GM18868 (cell line): ENCODE measurements at regions not wholly inside any gene's neighbourhood (a gene's known extent, or its start where the extent isn't known, plus 50 kb on each side); places are given as distances from the start of the nearest gene placed in this dataset.
A peak's percentile ranks its signal among the peaks of the same experiment; 100 is the strongest.
"Not testable (repeated sequence)": the region's sequence is repeated elsewhere in the genome, so short reads cannot be mapped to it uniquely, and the experiment has no call there.

Experiments used
- ATAC-seq: cut with Tn5 transposase; IDR thresholded peaks from one replicate; pipeline ENCODE4 v1.9.1; 2021; ENCODE audit warnings: mild to moderate bottlenecking, moderate library complexity; ENCODE audit not compliant: unreplicated experiment

DNA sequence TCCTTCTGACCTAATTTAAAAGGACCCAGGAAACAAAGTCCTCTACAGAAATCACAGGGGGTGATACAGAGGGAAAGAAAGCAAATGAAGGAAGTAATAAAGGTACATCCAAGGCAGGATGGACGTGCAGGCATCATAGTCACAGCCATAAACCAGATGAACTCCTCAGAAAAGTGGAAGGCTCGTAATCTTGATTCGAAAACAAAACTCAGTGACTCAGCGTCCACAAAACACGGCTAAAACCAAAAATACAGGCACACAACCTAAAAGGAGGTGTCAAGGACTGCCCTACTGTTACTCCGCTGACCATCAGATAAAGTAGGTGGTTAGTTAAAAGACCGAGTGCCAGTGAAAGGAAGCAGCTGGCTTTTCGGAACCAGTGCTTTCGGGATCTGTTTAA, 81.5 kb downstream of the TRIM69 start:
- not testable (repeated sequence) for ATAC-seq

DNA sequence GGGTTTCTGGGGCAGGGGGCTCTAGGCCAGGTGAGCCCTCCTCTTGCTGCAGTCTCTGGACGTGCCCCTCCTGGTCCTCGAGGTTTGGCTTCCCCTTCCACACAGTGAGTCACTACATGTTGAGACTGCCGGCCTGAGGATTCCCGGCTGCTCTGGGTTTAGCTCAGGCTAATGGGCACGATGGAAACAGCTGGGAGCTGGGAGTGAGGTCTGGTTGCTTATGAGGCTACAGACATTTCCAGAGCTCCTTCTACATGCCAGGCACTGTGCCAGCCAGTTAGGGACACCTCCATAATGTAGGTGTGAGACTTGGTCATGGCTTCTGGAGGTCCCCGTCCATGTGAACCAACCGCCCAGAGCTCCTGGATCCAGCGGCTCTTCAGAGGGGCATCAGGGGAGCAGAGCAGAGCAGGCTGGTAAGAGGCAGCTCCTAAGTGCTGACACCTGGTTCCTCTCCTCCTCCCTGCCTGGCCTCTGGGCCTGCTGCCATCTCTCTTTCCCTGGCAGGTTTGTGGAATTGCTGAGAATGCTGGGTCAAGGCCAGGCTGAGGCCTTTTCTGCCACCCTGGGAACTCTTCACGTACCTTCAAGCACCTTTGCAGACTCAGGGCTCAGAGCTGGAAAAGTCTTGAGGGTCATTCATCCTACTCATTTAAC, 83.1 kb downstream of the TRIM69 start:
- not testable (repeated sequence) for ATAC-seq

GRCh38 chr15:44820535-44820934, 84.2 kb downstream of the TRIM69 start:
- ATAC-seq: not testable (repeated sequence)

DNA sequence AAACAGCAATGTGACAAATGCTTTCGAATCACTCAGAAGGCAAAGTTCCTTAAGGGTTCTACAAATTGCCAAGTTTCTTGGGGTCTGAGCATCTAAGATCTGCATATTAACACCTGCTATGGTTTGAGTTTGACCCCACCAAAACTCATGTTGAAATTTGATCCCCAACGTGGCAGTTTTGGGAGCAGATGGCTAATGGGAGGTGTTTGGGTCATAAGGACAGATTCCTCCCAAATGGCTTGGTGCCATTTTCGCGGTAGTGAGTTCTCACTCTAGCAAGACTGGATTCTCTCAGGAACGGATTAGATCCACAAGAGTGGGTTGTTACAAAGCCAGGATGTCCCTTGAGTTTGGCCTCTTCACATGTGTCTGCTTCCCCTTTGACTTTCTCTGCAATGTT, 84.6 kb downstream of the TRIM69 start:
- not testable (repeated sequence) for ATAC-seq

DNA sequence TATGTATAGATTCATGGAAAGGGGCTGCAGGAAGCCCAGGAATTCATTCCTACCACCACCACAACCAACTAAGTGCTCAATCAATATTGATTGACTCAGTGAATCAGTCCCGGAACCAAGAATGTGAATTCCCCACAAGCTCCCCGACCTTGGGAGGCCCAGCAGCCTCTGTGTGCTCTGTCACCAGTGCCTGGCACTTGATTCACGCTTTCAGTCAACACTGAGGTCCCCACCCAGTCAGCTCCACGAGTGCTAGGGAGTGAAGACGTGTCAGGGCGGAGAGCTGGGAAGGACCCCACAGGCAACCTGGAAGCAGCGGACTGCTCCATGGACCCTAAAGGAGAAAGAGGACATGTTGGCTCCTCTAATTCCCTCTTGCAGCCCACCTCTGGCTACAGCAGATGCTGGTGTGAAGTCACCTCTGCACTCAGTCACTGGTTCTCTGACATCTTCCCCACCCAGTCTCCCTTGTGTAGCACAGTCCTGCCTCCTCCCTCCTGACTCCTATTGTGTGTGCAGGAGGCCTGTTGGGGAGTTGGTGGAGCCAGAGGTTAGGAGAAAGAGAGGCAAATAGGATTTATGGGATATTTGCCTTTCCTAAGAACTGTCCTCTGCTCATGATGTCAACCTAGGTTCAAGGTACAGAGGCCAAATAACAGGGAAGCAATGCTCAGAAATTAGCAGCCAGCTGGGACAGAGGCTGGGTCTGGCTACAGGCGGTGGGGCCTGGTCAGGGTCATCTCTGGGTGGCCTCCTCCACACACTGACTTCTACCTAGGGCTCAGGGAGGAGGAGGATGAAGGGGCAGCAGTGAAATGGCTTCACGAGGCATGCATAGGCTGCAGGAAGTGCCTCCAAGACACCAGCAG, 88.2 kb downstream of the TRIM69 start:
- ATAC-seq: not testable (repeated sequence)

- not testable (repeated sequence) for ATAC-seq
These were observed 90.3 kb downstream of the TRIM69 start for GRCh38 chr15:44826583-44826982.

DNA sequence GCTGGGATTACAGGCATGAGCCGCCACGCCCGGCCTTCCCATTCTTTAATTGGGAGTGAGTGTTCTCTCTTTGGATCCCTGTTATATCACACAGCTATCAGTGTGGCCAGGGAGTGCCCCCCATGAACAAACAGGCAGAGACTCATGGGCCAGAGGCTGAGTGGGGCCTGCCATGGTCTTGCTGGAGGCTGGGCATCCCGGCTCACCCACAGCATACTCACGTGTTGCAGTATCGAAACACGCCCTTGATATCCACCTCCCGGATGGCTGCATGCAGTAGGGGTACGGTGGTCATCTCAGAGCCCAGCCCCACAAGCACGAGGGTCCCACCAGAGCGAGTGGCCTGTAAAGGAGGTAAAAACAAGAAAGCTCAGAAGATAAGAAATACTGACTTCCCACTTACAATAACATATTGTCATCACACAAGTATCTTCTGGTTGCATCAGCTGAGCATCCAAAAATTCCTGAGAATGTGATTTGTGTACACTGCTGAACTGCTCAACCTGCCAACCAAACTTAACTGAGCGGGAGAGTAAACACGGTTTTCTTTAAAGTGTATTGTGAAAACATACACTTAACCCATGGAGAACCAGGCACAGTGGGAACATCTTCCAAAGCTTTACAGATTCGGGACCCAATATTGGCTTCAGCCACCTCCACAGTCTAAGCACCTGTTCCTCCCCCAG, 92.0 kb downstream of the TRIM69 start:
- ATAC-seq: not testable (repeated sequence)

DNA sequence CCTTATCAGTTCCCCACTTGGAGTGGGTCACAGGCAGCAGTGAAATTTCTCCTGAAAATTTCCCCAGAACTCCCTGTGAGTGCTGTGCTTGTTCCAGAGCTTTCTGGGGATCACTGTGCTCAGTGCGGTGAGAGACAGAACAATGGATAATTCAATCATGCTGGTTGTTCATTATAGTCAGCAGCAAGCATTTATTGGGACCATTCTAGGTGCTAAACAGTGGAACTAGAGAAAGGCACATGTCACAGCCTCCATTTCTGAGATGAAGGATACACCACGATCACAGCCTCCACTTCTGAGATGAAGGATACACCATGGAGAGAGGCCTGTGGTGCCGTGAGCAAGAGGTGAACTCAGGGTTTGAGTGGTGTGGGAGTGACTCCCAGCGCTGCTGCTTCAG, 92.8 kb downstream of the TRIM69 start:
- not testable (repeated sequence) for ATAC-seq

GRCh38 chr15:44830692-44831408, 94.5 kb downstream of the TRIM69 start:
- ATAC-seq: not testable (repeated sequence)

DNA sequence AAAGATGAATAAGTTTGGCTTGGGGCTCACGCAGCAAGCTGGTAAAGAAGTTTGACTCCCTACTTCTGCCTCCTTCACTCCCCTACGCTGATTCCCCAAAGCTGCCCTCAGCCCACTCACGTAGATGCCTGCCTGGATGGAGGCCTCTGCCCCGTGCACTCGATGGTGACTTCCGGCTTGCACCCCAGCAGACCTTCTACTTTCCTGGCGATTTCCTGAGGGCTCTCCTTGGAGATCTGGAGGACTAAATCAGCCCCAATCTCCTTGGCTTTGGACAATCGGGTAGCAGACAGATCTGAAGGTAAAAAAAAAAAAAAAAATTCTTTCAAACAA, 95.0 kb downstream of the TRIM69 start:
- ATAC-seq: not testable (repeated sequence)

- not testable (repeated sequence) for ATAC-seq
These were observed 95.8 kb downstream of the TRIM69 start for GRCh38 chr15:44832133-44832532.

- ATAC-seq: not testable (repeated sequence)
These were observed 96.8 kb downstream of the TRIM69 start for GRCh38 chr15:44833081-44833480.

GRCh38 chr15:44833761-44834160, 97.4 kb downstream of the TRIM69 start:
- ATAC-seq: not testable (repeated sequence)

DNA sequence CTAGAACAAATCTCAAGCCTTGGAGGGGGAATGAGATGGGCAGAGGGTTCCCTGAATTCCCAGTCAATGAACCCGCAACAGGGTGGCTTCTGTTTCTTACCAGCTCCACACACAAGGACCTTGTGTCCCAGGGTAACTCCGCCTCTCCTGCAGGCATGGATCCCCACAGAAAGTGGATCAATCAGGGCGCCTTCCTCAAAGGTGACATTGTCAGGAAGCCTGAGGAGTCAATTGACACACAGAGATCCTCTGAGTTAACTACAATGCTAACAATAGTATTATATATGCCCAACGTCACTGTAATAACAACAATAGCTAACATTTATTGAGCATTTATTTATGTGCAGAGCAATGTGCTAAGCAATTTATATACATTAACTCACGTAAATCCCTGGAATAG, 98.8 kb downstream of the TRIM69 start:
- ATAC-seq: not testable (repeated sequence)

DNA sequence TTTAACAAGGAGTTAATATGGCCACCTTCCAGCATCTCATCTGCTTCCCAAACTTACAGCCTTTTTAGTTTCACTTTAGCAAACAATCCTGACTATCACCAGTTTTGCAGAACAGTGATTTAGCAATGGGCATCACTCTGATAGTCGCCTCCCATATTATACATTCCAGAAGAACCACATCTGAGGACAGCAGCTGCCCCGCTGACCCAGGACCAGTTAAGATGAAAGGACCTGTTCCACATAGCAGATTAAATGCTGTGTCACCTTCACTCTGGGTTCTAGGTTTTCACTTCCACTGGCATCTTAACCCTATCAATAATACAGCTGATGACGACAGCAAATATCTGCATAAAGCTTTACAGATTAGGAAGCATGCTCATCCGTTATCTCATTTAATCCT, 99.8 kb downstream of the TRIM69 start:
- ATAC-seq: no peak

- peak; percentile 57 for ATAC-seq
These were observed 102.6 kb downstream of the TRIM69 start for GRCh38 chr15:44838929-44839328.

GRCh38 chr15:44841762-44842161, 105.4 kb downstream of the TRIM69 start:
- ATAC-seq: not testable (repeated sequence)

DNA sequence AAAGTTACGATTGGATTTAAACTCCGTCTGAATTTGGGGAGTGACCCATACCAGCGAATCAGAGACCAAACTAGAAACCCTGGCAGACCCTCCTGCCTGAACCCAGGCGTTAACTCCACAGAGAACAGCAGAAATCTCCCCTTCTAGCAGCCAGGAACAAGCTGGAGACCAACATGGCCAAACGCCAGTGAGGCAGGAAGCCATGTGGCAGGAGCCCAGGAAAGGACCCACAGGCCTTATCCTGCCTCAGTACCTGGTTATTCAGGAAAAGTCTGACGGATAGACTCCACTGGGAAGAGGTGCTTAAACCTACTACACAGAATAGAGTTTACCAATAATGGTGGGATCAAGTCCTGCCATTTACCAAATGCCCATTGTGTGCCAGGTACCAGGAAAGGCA, 106.6 kb downstream of the TRIM69 start:
- not testable (repeated sequence) for ATAC-seq

DNA sequence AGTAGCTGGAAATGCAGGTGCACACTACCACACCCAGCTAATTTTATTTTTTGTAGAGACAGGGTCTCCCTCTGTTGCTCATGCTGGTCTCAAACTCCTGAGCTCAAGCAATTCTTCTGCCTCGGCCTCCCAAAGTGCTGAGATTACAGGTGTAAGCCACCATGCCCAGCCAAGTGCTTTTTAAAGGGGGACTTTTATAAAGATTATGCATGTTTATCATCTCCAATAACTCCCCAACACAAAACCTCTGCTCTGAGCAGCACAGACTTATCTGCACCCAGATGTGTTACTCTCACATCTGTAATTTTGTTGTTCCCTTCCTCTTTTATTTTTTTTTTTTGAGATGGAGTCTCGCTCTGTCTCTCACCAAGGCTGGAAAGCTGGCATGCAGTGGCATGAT, 108.6 kb downstream of the TRIM69 start:
- not testable (repeated sequence) for ATAC-seq

DNA sequence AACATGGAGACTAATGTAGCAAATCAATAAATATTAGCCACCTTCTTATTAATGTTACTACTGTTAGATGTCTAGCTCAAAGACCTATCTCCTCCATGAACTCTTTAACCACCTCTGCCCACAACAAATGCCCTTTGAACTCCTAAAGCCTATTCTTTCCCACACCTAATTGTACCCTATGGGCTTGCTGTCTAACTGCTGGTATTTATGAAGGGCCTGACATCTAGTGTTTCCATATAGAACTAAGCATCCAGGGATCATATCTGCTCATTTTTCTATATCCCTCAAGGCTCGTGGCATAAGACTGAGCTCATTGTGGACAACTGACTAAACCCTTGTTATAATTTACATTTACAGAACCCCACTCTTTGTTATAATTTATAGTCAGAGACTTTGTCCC, 109.8 kb downstream of the TRIM69 start:
- not testable (repeated sequence) for ATAC-seq

DNA sequence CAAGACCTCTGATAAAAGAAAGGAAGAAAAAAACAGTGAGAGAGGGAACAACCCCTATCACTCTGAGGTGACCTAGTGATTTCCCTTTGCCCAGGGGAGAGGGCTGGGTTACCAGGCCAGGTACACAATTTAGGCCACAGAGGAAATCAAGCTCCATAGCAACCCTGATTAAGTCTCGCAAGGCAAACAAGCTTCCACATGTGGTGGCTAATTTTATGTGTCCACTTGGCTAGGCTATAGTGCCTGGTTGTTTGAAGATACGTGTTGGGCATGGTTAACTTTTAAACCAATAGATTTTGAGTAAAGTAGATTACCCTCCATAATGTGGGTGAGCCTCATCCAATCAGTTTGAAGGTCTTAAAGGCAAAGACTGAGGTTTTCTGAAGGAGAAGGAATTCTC, 108.9 kb upstream of the TERB2 start:
- ATAC-seq: not testable (repeated sequence)
